Tongue (tissue), 1 donor: ENCODE measurements at regions not wholly inside any gene's neighbourhood (a gene's known extent, or its start where the extent isn't known, plus 50 kb on each side); places are given as distances from the start of the nearest gene placed in this dataset.

Source experiments
- DNase-seq: peaks from one replicate; pipeline ENCODE4 v3.0.0-alpha.2; 2015

DNA sequence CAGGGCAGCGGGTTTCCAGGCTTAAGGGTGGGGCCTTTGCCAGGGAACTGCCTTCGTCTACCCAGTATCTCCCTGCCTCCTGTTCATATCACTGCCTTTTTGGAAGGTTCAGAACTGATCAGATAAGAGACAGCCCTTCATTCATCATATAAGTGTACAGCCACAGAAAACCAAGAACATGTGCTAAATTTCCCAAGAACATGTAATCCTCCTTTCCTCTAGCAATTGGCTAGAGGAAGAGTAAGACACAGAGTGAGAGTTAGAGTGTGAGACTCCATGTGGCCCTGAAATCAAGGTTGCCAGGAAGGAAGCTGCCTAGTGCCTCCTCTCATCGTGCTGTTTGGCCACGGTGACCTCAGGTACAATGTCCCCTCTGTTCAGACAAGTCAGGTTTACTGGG, 770.9 kb downstream of the TNS3 start:
- DNase-seq: peak; percentile 9

GRCh38 chr7:46809886-46810285, 772.0 kb downstream of the TNS3 start:
- no peak for DNase-seq

GRCh38 chr7:46806856-46807255, 775.1 kb downstream of the TNS3 start:
- no peak for DNase-seq

- no peak for DNase-seq
These were observed 779.4 kb downstream of the TNS3 start for GRCh38 chr7:46802479-46802878.

GRCh38 chr7:46791188-46791587, 790.7 kb downstream of the TNS3 start:
- no peak for DNase-seq

DNA sequence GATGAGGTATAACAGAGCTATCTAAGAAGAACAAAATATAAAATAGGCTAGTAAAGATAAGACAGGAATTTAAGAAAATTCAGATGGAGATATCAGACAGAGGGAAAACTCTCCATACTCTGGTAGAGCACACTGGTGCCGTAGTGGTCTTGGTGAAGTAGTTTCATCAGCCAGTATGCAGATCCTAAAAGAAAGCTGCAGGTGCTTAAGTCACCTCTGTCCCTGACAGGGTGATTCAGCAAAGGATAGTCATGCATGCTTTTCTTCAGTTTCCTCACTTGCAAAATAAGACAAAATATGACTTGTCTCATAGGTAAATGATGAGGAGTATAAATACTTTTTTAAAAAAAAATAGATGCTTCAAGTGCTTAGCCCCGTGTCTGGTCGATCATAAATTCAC, 794.9 kb downstream of the TNS3 start:
- DNase-seq: no peak

- peak; percentile 80 for DNase-seq
These were observed 795.5 kb downstream of the TNS3 start for GRCh38 chr7:46786221-46786954.

GRCh38 chr7:46784732-46785131, 797.2 kb downstream of the TNS3 start:
- DNase-seq: no peak

DNA sequence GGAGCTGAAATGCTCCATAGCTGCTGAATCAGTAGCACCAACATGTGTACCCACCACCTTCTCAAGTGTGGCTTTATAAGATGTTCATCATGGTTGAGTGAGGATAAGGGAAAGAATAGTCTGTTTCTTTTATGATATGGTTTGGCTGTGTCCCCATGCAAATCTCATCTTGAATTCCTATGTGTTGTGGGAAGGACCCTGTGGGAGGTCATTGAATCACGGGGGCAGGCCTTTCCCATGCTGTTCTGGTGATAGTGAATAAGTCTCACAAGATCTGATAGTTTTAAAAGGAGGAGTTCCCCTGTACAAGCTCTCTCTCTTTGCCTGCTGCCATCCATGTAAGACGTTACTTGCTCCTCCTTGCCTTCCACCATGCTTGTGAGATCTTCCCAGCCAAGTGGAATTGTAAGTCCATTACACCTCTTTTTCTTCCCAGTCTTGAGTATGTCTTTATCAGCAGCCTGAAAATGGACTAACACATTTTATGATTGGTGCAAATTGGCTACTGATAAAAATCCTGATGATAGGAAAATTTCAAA, 799.9 kb downstream of the TNS3 start:
- no peak for DNase-seq

GRCh38 chr7:46776790-46777189, 805.1 kb downstream of the TNS3 start:
- DNase-seq: peak; percentile 18

GRCh38 chr7:46775776-46776175, 806.1 kb downstream of the TNS3 start:
- DNase-seq: no peak

DNA sequence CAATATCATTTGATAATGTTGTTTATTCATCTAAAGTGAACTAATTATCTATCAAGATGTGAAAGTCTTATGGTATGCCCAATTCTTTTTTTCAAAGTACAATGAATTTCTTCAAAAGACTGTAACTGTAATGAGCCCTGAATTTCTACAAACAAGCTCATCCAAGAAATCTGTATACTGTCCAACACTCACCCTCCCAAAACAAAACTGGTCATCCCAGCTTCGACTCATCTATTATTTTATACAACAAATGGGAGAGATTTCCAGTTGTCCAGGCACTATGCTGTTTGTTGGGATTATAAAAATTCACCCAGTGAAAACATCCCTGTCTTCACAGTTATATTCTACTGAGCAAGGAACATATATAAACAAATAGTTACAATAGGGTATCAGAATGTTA, 806.9 kb downstream of the TNS3 start:
- no peak for DNase-seq

DNA sequence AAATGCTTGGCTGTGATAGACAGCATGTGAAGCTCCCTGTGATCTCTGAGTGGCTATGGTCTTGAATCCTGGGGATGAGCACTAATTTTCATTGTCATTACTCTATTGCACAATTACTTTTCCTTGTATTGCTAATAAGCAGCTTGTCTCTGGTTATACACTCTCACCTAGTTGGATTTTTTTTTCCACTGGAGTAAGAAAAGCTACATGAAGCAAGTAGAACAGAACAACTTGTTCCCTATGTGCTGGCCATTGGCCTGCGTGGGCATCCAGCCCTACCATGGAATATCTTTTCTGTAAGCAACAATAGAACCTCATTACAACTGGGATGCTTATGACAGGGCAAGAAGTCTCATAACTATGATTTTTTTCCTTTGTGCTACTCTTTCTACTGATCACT, 807.4 kb downstream of the TNS3 start:
- DNase-seq: no peak

DNA sequence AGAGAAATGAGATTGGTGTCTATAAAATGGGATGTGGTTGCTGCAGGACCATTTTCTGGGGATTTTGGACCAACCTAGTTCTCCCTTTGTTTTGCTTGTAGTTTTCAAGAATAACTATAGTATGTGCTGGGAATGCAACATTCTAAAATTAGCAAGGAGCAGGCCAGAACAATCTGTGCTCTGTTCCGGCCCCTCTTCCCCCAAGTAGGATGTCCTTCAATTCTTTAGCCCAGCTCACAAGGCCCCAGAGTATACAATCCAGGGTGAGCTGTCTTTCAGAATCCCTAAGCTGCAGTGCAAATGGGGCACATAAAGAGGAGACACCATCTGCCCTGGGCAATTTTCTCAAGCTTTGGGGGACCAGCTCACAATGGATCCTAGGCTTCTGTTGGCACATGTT, 809.1 kb downstream of the TNS3 start:
- DNase-seq: no peak

- no peak for DNase-seq
These were observed 814.8 kb downstream of the TNS3 start for GRCh38 chr7:46767071-46767470.

DNA sequence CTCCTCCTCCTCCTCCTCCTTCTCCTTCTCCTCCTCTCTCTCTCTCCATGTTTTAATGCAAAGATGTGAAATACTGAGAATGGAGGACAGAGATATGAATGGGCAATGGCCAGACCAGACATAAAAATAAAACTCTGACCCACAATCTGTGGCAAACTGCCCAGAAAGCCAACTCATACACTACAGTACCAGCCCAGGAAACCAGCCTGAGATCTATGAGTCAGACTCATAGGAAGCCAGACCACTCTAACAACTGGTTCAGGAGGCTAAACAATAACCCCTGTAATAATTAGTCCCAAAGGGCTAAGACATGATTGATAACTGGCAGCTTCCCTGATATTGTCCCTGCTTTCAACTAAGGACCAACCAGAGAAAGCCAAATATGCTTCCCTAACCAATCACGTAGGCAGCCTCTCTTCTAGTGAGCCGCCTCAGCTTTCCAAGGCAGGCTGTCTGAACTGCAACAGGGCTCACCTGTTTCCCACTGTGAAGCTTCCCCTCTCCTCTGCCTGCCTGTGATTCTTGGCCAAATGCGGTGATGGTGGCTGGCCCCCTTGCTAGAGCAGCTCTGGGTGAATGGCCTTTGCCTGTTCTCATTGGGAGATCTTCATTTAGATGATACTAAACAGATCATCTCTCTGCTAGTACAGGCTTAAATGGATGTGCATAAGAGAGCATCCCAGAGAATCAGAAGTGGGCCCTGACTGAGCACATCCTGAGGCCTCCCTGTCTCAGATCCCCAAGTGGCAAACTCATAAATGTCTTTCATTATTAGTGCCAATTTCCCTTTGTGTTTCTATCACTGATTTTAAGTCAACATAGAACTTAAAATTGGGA, 817.6 kb downstream of the TNS3 start:
- no peak for DNase-seq

DNA sequence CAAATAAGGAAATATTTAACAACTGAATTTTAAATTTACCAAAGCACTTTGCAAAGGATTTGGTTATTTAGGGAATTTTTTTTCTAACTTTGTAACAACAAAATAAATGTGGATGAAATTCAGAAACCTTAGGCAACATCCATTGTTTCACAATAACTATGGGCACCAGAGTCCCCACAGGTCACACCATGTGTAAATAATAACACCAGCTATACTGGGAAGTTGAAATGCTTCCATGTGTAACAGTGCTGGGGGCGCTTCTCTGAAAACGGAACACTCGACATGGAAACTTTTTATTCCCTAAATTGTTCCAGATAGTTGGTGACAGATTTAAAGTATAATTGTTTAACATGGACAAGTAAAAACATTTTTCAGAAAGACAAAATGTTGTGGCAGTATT, 818.6 kb downstream of the TNS3 start:
- no peak for DNase-seq

- DNase-seq: no peak
These were observed 822.0 kb downstream of the TNS3 start for GRCh38 chr7:46759711-46760480.

GRCh38 chr7:46756996-46757395, 824.9 kb downstream of the TNS3 start:
- DNase-seq: no peak

GRCh38 chr7:46756256-46756655, 825.7 kb downstream of the TNS3 start:
- no peak for DNase-seq

DNA sequence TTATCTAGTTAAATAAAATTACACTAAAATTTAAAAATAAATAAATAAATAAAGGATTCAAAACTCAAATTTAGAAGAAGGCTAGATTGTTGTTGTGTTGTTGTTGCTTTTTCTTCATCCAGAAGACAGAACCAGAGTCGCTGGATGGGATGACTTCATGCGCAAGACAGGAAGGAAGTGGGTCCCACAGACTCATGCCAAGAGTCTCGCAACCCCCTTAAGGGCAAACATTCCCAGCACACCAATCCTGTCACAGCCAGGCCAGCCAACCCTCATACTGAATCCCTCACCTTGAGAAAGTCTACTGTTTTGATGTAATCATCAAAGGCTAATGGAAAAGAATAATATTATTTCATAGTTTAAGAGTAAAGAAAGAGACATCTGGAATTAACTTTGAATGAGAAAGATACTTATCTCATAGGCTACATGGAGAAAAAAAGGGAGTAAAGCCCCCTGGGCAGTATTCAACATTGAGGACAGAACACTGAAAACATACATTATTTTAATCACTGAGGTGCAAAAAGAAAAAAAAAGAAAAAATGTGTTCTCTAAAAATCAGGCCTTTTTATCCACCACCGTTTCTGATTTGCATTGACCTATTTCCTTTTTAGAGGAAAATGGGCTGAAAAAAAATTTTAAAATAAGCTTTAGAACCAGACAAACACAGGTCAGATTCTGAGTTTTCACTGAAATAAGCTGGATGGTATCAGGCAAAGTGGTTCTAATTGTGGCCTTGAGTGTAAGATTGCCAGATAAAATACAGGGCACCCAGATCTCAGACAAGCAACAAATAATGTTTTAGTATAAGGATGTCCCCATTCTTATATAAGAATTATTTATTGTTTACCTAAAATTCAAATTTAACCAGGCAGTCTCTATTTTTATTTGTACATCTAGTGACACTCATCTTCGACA, 826.5 kb downstream of the TNS3 start:
- no peak for DNase-seq
